CD14-positive monocyte (primary cell): ENCODE measurements at regions not wholly inside any gene's neighbourhood (a gene's known extent, or its start where the extent isn't known, plus 50 kb on each side); places are given as distances from the start of the nearest gene placed in this dataset.
"Not testable (repeated sequence)": the region's sequence is repeated elsewhere in the genome, so short reads cannot be mapped to it uniquely, and the experiment has no call there.

ENCODE experiments used
- DNase-seq, 3 donors: peaks; one replicate each; pipeline ENCODE4 v3.0.0-alpha.2; 2011 to 2022
- H2AFZ ChIP-seq: 2 replicates; pipeline ENCODE4 v1.6.0; 2012; ENCODE audit warnings: mild to moderate bottlenecking, low read depth, low read length, inconsistent platforms; ENCODE audit not compliant: insufficient read depth, poor library complexity, severe bottlenecking
- H3K27ac ChIP-seq, 2 donors: 1 replicate in 1 of 2; 2 replicates in 1 of 2; pipeline ENCODE4 v1.5.1; 2012 to 2013; ENCODE audit warnings: low read length in 2 of 2, control low read depth in 1 of 2, inconsistent platforms in 1 of 2, low read depth in 1 of 2, mild to moderate bottlenecking in 1 of 2
- H3K27me3 ChIP-seq, 2 donors: one replicate each; pipeline versions ENCODE4 v1.6.0 to v1.6.1; 2011 to 2013; ENCODE audit warnings: low read length in 2 of 2; ENCODE audit not compliant: control insufficient read depth in 2 of 2, insufficient read depth in 2 of 2
- H3K36me3 ChIP-seq, 2 donors: replicated peaks in 1 of 2; 1 replicate in 1 of 2; 2 replicates in 1 of 2; pipeline versions ENCODE4 v1.5.1 to v1.6.1; 2012 to 2013; ENCODE audit warnings: low read length in 2 of 2, control low read depth in 1 of 2, inconsistent platforms in 1 of 2, mild to moderate bottlenecking in 1 of 2; ENCODE audit not compliant: insufficient read depth in 2 of 2, control insufficient read depth in 1 of 2
- H3K4me1 ChIP-seq, 2 donors: 1 replicate in 1 of 2; 2 replicates in 1 of 2; pipeline versions ENCODE4 v1.5.1 to v1.6.1; 2012 to 2013; ENCODE audit warnings: low read length in 2 of 2, control low read depth in 1 of 2, inconsistent platforms in 1 of 2, mild to moderate bottlenecking in 1 of 2, moderate library complexity in 1 of 2; ENCODE audit not compliant: insufficient read depth in 2 of 2, control insufficient read depth in 1 of 2
- H3K4me2 ChIP-seq: replicated peaks from 2 replicates; pipeline ENCODE3; 2012; ENCODE audit warnings: low read length, moderate library complexity, mild to moderate bottlenecking; ENCODE audit not compliant: poor library complexity, severe bottlenecking; ENCODE audit errors: extremely low read depth
- H3K4me3 ChIP-seq, 3 experiments: fragments of 200-600 bp in 1 of 3; sonication (generic) in 1 of 3; replicated peaks in 1 of 3; 1 replicate in 2 of 3; 2 replicates in 1 of 3; pipeline ENCODE4 v1.5.1; 2011 to 2013; ENCODE audit warnings: low read length in 3 of 3, mild to moderate bottlenecking in 3 of 3, control low read depth in 2 of 3, low read depth in 2 of 3, inconsistent platforms in 1 of 3, moderate library complexity in 1 of 3
- H3K79me2 ChIP-seq: 2 replicates; pipeline ENCODE4 v1.6.0; 2012; ENCODE audit warnings: mild to moderate bottlenecking, control low read depth, inconsistent platforms, low read length, moderate library complexity; ENCODE audit not compliant: insufficient read depth
- H3K9ac ChIP-seq: 2 replicates; pipeline ENCODE4 v1.6.0; 2017; ENCODE audit warnings: low read length, mild to moderate bottlenecking; ENCODE audit not compliant: insufficient read depth, poor library complexity, severe bottlenecking
- H3K9me3 ChIP-seq, 2 donors: replicated peaks in 1 of 2; 1 replicate in 1 of 2; 2 replicates in 1 of 2; pipeline versions ENCODE4 v1.5.1 to v1.6.1; 2012 to 2013; ENCODE audit warnings: low read length in 2 of 2, control low read depth in 1 of 2; ENCODE audit not compliant: control insufficient read depth in 1 of 2, insufficient read depth in 1 of 2
- H4K20me1 ChIP-seq: 2 replicates; pipeline ENCODE4 v1.6.0; 2012; ENCODE audit warnings: mild to moderate bottlenecking, low read length, control low read depth, moderate library complexity; ENCODE audit not compliant: insufficient read depth
- H3K27ac Mint-ChIP-seq, 7 donors: one replicate each; pipeline ENCODE4 v1.8.0; 2020; ENCODE audit warnings: mild to moderate bottlenecking in 7 of 7, mixed read lengths in 7 of 7, moderate library complexity in 6 of 7, inconsistent platforms in 2 of 7
- H3K27me3 Mint-ChIP-seq, 3 donors: one replicate each; pipeline ENCODE4 v1.8.0; 2021 to 2022; ENCODE audit warnings: low read depth in 3 of 3, mild to moderate bottlenecking in 3 of 3, mixed read lengths in 3 of 3, moderate library complexity in 3 of 3, inconsistent platforms in 1 of 3
- H3K36me3 Mint-ChIP-seq, 2 donors: one replicate each; pipeline ENCODE4 v1.8.0; 2020; ENCODE audit warnings: mixed read lengths in 2 of 2, inconsistent platforms in 1 of 2, mild to moderate bottlenecking in 1 of 2
- H3K4me1 Mint-ChIP-seq: one replicate; pipeline ENCODE4 v1.8.0; 2020; ENCODE audit warnings: mild to moderate bottlenecking, mixed read lengths
- H3K4me3 Mint-ChIP-seq, 2 donors: one replicate each; pipeline ENCODE4 v1.8.0; 2020; ENCODE audit warnings: mild to moderate bottlenecking in 2 of 2, mixed read lengths in 2 of 2, moderate library complexity in 1 of 2
- H3K9me3 Mint-ChIP-seq, 7 donors: one replicate each; pipeline ENCODE4 v1.8.0; 2020 to 2022; ENCODE audit warnings: mixed read lengths in 7 of 7, mild to moderate bottlenecking in 6 of 7, moderate library complexity in 6 of 7, inconsistent platforms in 2 of 7
- WGBS: methylation state at CpG from one replicate; pipeline ENCODE4 v1.1.5; 2013; ENCODE audit warnings: missing lambda C conversion rate; ENCODE audit not compliant: insufficient coverage; 5-methylcytosine and 5-hydroxymethylcytosine counted together
- intact Hi-C, 2 donors: fragments of 100-400 bp; cut with micrococcal nuclease; formaldehyde crosslinking; loops; one replicate each; pipeline versions ENCODE4 v1.15.0 to v1.15.1; 2023

DNA sequence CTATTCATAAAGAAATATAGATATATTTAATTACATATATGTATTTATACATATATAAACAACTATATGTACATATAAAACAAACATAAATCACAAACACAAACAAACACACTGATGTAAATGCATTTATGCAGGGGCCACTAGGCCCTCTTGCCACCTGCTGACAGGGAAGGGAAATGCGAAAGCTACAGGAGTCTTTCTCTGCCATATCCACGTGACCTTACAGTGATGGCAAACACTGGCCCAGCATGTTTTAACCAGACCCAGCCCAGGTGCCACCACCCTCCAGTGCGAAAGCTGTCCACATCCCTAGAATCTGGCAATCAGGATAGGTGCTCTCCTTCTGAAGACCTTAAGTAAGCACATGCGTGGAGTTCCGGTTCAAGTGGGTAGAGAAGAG lies 187.0 kb downstream of the ANKRD36B start:
- H3K4me1 Mint-ChIP-seq, H3K27me3 ChIP-seq: not testable (repeated sequence)

GRCh38 chr2:97395691-97396090 lies 194.0 kb downstream of the ANKRD36B start:
- H3K4me2 ChIP-seq, H3K4me1 ChIP-seq, intact Hi-C loops, H3K27ac Mint-ChIP-seq, H2AFZ ChIP-seq, H3K36me3 ChIP-seq, H3K9me3 ChIP-seq, H3K4me1 Mint-ChIP-seq, H3K9ac ChIP-seq, H3K9me3 Mint-ChIP-seq, H3K4me3 Mint-ChIP-seq, H3K79me2 ChIP-seq, H3K27ac ChIP-seq, DNase-seq, H4K20me1 ChIP-seq, H3K27me3 Mint-ChIP-seq, H3K27me3 ChIP-seq, H3K4me3 ChIP-seq, H3K36me3 Mint-ChIP-seq: not testable (repeated sequence)
- WGBS = no CpG with 5 or more reads among the region's 4 CpGs

More for the DNA sequence above, 187.0 kb downstream of the ANKRD36B start:
- H3K36me3 Mint-ChIP-seq, H3K27ac Mint-ChIP-seq, H2AFZ ChIP-seq, DNase-seq, H3K9ac ChIP-seq, H3K4me2 ChIP-seq, intact Hi-C loops, H3K9me3 Mint-ChIP-seq, H4K20me1 ChIP-seq, H3K4me1 ChIP-seq, H3K4me3 ChIP-seq, H3K9me3 ChIP-seq, H3K27ac ChIP-seq, H3K36me3 ChIP-seq, H3K27me3 Mint-ChIP-seq, H3K4me3 Mint-ChIP-seq, H3K79me2 ChIP-seq: not testable (repeated sequence)
- no CpG with 5 or more reads among the region's 5 CpGs for WGBS

GRCh38 chr2:97385803-97386202 lies 203.9 kb downstream of the ANKRD36B start:
- H3K4me3 ChIP-seq, H3K27me3 ChIP-seq, H3K36me3 Mint-ChIP-seq, H3K27me3 Mint-ChIP-seq, H3K4me3 Mint-ChIP-seq, H3K9me3 ChIP-seq, intact Hi-C loops, DNase-seq, H3K4me1 Mint-ChIP-seq, H3K9ac ChIP-seq, H3K4me1 ChIP-seq, H3K4me2 ChIP-seq, H3K27ac Mint-ChIP-seq, H3K27ac ChIP-seq, H3K79me2 ChIP-seq, H3K36me3 ChIP-seq, H4K20me1 ChIP-seq, H2AFZ ChIP-seq, H3K9me3 Mint-ChIP-seq: not testable (repeated sequence)
- no CpG with 5 or more reads among the region's 4 CpGs for WGBS

DNA sequence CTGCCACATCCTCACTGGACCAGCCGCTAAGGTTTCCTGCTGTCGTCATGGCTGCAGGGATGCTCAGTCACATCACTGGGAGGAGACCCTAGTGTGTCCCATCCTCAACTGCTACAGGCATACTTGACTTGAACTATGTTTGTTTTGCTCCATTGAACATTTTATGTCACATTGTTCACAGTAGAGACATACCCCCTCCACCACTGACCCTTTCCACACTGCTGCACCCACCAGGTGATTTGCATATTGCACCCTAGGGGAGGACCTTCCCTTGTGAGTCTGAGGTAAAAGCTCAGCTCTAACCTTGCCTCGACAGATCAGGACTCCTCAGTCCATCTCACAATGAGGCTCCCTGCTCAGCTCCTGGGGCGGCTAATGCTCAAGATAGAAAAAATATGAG lies 213.8 kb downstream of the ANKRD36B start:
- H4K20me1 ChIP-seq, H3K4me1 Mint-ChIP-seq, H3K79me2 ChIP-seq, H3K4me3 ChIP-seq, H3K27me3 Mint-ChIP-seq, H2AFZ ChIP-seq, H3K4me2 ChIP-seq, DNase-seq, H3K27me3 ChIP-seq, intact Hi-C loops, H3K27ac Mint-ChIP-seq, H3K9me3 Mint-ChIP-seq, H3K4me3 Mint-ChIP-seq, H3K9me3 ChIP-seq, H3K36me3 Mint-ChIP-seq, H3K9ac ChIP-seq, H3K27ac ChIP-seq, H3K4me1 ChIP-seq, H3K36me3 ChIP-seq: not testable (repeated sequence)
- no CpG with 5 or more reads among the region's 4 CpGs for WGBS
